NT2/D1 (cell line): ENCODE measurements at regions not wholly inside any gene's neighbourhood (a gene's known extent, or its start where the extent isn't known, plus 50 kb on each side); places are given as distances from the start of the nearest gene placed in this dataset.

ENCODE experiments used
- SUZ12 ChIP-seq: IDR thresholded peaks from 2 replicates; pipeline ENCODE4 v1.6.1; 2011; ENCODE audit not compliant: insufficient read length, insufficient read depth; ENCODE audit errors: extremely low read depth
- YY1 ChIP-seq: IDR thresholded peaks from 2 replicates; pipeline ENCODE4 v1.6.1; 2011; ENCODE audit not compliant: insufficient read length, insufficient read depth
- ZNF274 ChIP-seq: IDR thresholded peaks from 2 replicates; pipeline ENCODE4 v1.6.1; 2011; ENCODE audit warnings: mild to moderate bottlenecking, low read depth, low read length

DNA sequence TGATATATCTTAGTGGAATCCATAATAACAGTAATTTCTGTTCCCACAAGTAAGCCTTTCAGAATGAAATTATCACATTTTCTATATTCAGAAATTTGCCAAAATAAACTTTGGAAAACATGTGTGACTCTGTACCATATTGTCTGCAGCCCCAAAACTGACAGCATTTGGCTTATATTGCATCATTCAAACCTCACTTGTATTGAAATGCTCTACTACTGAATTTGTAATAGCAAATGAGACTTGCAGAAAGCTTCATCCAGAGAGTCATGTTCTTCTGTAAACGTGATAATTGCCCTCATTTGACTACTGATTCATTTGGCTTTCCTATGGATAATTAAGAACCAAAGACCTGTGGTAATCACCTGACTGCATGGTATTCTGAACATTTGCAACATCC lies 1249.5 kb upstream of the CDH18 start:
- TF ChIP-seq SUZ12, result no peak
- TF ChIP-seq ZNF274, result no peak
- TF ChIP-seq YY1, result no peak
